HG02938 (cell line): ENCODE measurements at regions not wholly inside any gene's neighbourhood (a gene's known extent, or its start where the extent isn't known, plus 50 kb on each side); places are given as distances from the start of the nearest gene placed in this dataset.
"Not testable (repeated sequence)": the region's sequence is repeated elsewhere in the genome, so short reads cannot be mapped to it uniquely, and the experiment has no call there.

Source experiments
- ATAC-seq: cut with Tn5 transposase; IDR thresholded peaks from one replicate; pipeline ENCODE4 v1.9.1; 2021; ENCODE audit warnings: mild to moderate bottlenecking, moderate library complexity; ENCODE audit not compliant: unreplicated experiment

GRCh38 chr6:167467793-167468431, 143.0 kb downstream of the TTLL2 start:
- ATAC-seq = no peak

DNA sequence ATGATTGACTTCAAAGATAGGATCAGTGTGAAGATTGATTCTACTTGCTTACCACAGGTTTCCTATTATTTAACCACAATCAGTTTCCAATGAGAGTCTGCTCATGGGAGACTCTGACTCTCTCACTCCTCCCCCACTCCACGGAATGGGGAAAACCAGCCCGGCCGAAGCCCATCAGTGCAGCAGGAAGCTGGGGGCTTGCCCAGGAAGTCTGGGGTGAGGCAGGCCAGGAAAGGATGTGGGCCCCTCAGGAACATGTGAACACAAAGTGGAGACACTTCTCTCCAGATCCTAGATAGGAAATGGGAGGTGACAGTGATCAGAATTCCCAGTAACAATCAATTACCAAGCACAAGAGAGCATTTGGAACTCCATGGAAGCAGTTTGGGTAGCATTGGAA, 144.2 kb downstream of the TTLL2 start:
- ATAC-seq = no peak

DNA sequence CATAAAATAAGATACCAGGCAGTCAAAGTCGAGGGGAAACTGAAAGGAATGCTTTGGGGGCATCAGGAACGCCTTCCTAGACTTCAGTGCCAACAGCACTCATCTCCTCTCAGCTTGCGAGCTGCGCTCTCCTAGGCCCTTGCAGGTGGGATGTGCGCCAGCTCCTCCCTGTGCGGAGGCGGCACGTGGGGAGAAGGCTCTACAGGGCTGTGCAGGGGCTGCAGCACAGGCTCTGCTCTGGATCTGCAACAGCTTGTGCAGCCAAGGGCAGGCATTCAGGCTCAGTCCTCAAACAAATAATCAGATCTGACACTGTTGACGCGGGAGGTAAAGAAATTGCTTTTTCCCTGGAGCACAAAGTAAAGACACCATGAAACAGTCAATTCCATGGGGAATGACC, 144.8 kb downstream of the TTLL2 start:
- ATAC-seq = no peak

GRCh38 chr6:167470101-167470835, 145.4 kb downstream of the TTLL2 start:
- no peak for ATAC-seq

GRCh38 chr6:167470836-167471547, 146.1 kb downstream of the TTLL2 start:
- ATAC-seq = no peak

- ATAC-seq = no peak
Measured at GRCh38 chr6:167471548-167471930, 146.7 kb downstream of the TTLL2 start.

GRCh38 chr6:167472148-167472547, 147.3 kb downstream of the TTLL2 start:
- ATAC-seq = no peak

DNA sequence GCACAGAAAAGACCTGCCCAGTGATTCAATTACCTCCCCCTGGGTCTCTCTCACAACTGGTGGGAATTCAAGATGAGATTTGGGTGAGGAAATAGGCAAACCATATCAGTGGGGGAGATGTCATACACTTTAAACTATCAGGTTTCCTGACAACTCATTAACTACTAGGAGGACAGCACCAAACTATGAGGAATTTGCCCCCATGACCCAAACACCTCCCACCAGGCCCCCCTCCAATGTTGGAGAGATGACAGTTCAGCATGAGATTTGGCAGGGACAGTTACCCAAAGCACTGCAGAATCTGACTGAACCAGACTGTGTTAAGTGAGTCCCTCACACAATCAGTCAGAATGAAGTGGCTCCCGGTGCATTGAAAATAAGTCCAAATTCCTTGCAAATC, 148.0 kb downstream of the TTLL2 start:
- ATAC-seq = no peak

DNA sequence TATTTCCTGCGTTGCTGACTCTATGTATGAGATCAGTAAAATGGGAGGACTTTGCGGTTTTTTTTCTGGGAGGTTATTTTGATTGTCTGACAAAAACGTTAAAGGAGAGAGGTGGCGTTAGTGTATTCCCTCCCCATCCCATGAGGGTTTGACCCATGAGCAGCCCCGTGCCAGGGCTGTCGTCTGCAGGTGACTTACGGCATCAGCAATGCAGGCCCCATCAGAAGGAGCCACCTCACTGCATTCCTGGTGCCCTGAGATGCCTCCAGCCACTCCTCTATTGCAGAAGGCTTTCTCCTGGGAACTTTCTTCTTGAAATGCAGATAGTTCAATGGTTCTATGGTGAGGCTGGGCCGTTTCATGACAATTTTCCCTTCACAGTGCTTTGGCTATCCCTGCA, 149.3 kb downstream of the TTLL2 start:
- no peak for ATAC-seq

DNA sequence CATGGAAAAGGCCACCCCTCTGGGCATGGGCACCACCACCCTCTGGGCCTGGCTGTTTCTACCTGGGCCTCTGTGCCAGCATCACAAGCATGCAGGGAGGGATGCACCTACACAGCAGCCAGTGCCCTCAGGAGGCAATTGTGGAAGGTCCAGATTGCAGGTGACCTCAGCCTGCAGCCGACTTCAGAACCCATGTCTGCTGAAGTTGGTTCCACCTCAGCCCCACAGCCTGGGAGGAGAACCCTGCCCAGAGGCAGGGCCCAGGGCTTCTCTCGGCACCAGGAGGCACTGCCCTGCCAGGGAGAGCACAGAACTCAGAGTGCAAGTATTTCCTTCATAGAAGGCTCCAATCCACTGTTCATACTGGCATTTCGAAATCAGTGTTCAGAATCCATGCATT, 149.8 kb downstream of the TTLL2 start:
- no peak for ATAC-seq

DNA sequence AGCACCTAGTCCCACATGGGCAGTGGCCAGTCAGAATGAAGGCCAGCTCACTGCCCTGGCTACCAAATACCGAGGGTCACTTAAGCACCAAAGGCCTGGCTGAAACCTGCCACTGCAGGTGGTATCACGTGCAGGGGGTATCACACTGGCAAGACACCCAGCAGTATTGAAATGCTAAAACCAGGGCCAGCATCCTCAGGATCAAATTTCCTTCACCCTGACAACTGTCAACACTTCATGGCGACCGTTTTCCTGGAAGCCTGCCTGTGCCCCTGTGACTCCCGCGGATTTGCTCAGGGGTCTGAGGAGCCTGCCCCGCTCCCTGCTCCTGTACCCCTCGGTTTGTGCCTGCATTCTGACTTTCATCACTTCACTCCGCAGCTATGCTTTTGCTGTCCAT, 151.1 kb downstream of the TTLL2 start:
- ATAC-seq = no peak

DNA sequence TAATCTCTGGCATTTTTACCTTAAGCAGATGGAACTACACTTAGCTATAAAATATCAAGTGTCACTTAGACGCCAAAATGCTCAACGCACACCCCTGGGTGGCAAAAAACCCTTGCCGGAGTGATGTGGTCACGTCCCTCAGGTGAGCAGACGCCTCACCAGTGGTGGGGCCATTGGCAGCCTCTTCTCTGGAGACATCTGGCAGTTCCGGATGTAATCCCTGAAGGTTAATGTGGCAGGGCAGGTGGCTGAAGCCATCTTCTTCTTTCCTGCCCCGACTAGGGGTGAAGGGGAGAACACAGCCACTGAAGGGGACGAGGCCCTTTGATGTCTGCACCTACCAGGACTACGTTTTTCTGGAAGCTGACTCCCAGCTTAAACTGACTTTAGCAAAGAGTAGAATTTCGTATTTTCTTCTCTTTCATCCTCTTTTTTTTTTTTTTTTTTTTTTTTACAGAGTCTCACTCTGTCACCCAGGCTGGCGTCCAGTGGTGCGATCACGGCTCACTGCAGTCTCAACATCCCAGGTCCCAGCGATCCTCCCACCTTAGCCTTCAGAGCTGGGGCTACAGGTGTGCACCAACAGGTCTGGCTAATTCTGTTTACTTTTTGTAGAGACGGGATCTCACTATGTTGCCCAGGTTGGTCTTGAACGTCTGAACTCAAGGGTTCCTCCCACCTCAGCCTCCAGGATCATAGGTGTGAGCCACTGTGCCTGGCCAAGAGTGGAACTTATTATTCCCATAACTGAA, 152.1 kb downstream of the TTLL2 start:
- no peak for ATAC-seq

DNA sequence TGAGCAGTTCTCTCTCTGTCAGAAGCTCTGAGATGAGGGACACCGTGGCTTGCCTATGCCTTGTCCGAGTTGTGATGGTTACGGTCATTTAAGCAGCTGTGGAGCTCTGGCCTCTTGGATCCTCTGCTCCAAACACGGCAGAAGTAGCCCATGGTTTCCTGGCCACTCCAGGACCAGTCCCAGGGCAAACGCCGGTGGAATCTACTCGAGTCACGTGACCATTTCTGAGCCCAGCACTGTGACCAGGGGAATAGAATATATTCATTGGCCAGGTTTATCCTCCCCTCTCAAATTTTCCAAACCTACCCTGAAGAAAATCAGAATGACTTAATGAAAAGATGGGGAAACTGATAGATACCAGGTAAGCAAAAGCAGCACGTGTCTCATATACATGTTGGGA, 152.8 kb downstream of the TTLL2 start:
- no peak for ATAC-seq

DNA sequence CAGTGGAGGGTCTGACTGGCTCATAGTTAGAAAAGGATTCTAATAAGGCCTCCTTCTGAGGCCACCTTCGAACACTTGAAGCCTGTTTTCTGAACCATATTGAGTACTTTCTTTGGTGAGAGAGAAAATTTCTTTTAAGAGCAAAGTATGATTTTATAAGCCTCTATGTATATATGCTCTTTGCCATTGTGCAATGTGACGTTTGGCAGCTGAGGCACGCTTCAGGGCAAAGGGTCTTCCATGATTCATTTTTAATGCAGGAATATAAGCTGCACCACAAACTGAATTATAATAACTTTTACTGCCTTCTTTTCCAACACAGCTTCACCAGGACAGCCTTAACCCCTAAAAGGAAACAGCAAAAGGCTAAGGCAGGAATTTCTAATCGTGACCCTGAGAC, 154.4 kb downstream of the TTLL2 start:
- no peak for ATAC-seq

- no peak for ATAC-seq
Measured at GRCh38 chr6:167479901-167480648, 155.2 kb downstream of the TTLL2 start.

DNA sequence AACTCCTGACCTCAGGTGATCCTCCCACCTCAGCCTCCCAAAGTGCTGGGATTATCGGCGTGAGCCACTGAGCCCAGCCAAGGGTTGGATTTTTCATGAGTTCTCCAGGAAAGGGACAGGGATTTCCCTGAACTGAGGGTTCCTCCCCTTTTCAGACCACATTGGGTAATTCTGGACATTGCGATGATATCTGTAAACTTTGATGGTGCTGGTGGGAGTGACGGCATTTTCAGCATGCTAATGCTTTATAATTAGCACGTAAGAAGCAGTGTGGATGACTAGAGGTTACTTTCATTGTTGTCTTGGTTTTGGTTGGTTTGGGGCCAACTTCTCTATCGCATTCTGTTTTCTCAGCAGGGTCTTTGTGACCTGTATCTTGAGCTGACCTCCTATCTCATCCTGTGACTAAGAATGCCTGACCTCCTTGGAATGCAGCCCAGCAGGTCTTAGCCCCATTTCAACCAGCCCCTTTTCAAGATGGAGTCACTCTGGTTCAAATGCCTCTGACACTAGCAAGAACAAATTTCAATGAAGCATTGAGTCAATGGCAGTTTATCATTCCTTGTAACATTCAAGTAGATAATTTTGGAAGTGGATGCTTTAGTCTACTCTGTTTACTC, 156.5 kb downstream of the TTLL2 start:
- ATAC-seq = no peak

DNA sequence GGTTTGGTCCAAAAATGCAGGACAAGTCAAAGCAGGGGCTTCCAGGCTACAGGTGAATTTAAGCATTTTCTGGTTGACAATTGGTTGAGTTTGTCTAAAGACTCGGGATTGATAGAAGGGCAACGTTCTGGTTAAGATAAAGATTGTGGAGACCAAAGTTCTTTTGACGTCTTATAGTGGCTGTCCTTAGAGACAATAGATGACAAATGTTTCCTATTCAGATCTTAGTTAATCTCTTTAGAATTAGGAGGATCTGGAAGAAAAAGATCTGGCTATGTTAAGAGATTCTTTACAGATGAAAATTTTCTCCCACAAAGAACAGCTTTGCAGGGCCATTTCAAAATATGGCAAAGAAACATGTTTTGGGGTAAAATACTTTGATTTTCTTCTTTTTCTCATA, 157.9 kb downstream of the TTLL2 start:
- ATAC-seq = not testable (repeated sequence)

DNA sequence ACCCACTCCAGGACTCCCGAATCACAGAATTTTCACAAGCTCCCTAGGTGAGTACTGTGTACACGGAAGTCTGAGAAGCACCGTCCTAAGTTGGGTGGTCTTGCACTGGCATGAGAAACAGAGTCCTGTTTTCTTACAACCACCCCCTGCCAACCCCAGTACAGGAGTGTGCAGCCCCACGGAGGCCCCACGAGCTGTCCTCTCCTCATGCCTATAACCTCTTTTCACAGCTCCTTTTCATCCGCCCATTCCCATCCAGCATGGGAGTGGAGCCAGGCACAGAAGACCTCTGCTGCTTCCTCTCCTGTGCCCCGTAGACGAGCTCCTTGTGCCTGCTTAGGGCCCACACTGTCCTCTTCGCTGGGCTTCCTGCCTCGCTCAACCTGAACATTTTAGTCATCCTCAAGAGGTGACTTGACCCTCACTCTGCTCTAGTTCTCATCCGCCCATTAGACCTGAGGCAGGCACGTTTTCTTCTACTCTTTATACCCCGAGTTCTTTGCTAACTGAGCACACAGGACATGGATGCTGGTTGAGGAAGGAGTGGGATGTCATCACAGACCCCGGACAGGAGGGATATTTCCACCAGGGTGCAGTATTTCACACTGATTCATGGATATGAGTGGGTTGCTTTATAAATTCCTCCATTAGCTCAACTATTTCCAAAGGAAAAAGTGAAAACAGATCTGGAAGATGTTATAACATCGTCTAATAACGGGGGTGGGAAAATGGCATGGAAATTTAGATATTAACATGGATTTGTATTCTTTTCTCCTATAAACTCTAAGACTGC, 160.5 kb downstream of the TTLL2 start:
- no peak for ATAC-seq
